GM12878 (cell line): ENCODE measurements at regions not wholly inside any gene's neighbourhood (a gene's known extent, or its start where the extent isn't known, plus 50 kb on each side); places are given as distances from the start of the nearest gene placed in this dataset.
"Not testable (repeated sequence)": the region's sequence is repeated elsewhere in the genome, so short reads cannot be mapped to it uniquely, and the experiment has no call there.

ENCODE experiments used
- ATAC-seq: fragments of 200-7000 bp; cut with Tn5 transposase; 3 replicates; pipeline ENCODE4 v1.9.1; 2020; ENCODE audit warnings: mild to moderate bottlenecking, moderate library complexity
- BruUV-seq: library from RNA; stranded (reverse); fragments of 400-500 nt; replicated peaks from 2 replicates; lab custom pipeline; 2021; lab: Mats Ljungman, UMichigan
- CTCF ChIA-PET: fragments of 300-600 bp; sonication (Branson Sonifier 250); formaldehyde crosslinking; extraction: SDS; loops from one replicate; lab custom pipeline; 2021; ENCODE audit warnings: inconsistent platforms; lab: Yijun Ruan, JAX
- POLR2A ChIA-PET: fragments of 350-600 bp; formaldehyde crosslinking; extraction: SDS; loops from one replicate; lab custom pipeline; 2021; ENCODE audit warnings: inconsistent platforms; lab: Charles Lee
- RAD21 ChIA-PET: fragments of 300-600 bp; sonication (Branson Sonifier 250); formaldehyde crosslinking; loops from one replicate; lab custom pipeline; 2023; ENCODE audit warnings: antibody characterized with exemption; ENCODE audit not compliant: unreplicated experiment; lab: Charles Lee
- SMC1A ChIA-PET: fragments of 300-600 bp; sonication (Branson Sonifier 250); formaldehyde crosslinking; loops from one replicate; lab custom pipeline; 2023; ENCODE audit not compliant: unreplicated experiment, uncharacterized antibody; lab: Charles Lee
- DNase-seq: peaks from one replicate; pipeline ENCODE4 v3.0.0-alpha.2; 2011; ENCODE audit warnings: low read depth, low spot score
- FAIRE-seq: peaks from 3 replicates; lab custom pipeline; 2011; peaks lifted over from hg19 to GRCh38; lab: Jason Lieb, UNC
- H2AFZ ChIP-seq: 2 replicates; pipeline ENCODE4 v1.6.0; 2011; ENCODE audit warnings: low read depth, low read length, control low read depth; ENCODE audit not compliant: control insufficient read depth
- H3K27ac ChIP-seq: 2 replicates; pipeline ENCODE4 v1.5.1; 2011; ENCODE audit warnings: control low read depth; ENCODE audit not compliant: control insufficient read depth, insufficient read depth
- H3K27me3 ChIP-seq, 2 experiments: replicated peaks in 1 of 2; 2 replicates each; pipeline versions ENCODE4 v1.6.0 to v1.6.1; 2011; ENCODE audit warnings: low read length in 1 of 2; ENCODE audit not compliant: control insufficient read depth in 2 of 2, insufficient read depth in 2 of 2
- H3K36me3 ChIP-seq, 2 experiments: 2 replicates each; pipeline ENCODE4 v1.5.1; 2011; ENCODE audit warnings: low read length in 1 of 2; ENCODE audit not compliant: control insufficient read depth in 2 of 2, insufficient read depth in 2 of 2
- H3K4me1 ChIP-seq: 2 replicates; pipeline ENCODE4 v1.6.1; 2011; ENCODE audit warnings: mild to moderate bottlenecking, low read length, moderate library complexity, mixed read lengths; ENCODE audit not compliant: control insufficient read depth, insufficient read depth
- H3K4me2 ChIP-seq: 2 replicates; pipeline ENCODE4 v1.6.0; 2011; ENCODE audit warnings: control low read depth; ENCODE audit not compliant: control insufficient read depth, insufficient read depth
- H3K4me3 ChIP-seq: fragments of 200-600 bp; sonication (generic); 2 replicates; pipeline ENCODE4 v1.5.1; 2016
- H3K79me2 ChIP-seq: 2 replicates; pipeline ENCODE4 v1.6.0; 2011; ENCODE audit warnings: low read length; ENCODE audit not compliant: control insufficient read depth, insufficient read depth
- H3K9ac ChIP-seq: 2 replicates; pipeline ENCODE4 v1.8.0; 2011; ENCODE audit warnings: low read length, control low read depth, mixed read lengths; ENCODE audit not compliant: control insufficient read depth, insufficient read depth
- H3K9me3 ChIP-seq: replicated peaks from 3 replicates; pipeline ENCODE4 v1.5.1; 2011; ENCODE audit warnings: mild to moderate bottlenecking, low read length; ENCODE audit not compliant: control insufficient read depth, insufficient read depth
- H4K20me1 ChIP-seq: 2 replicates; pipeline ENCODE4 v1.6.0; 2011; ENCODE audit not compliant: control insufficient read depth, insufficient read depth
- CBFB ChIP-seq: IDR thresholded peaks from 2 replicates; pipeline ENCODE4 v1.6.1; 2016; ENCODE audit warnings: antibody characterized with exemption, low read depth
- HCFC1 ChIP-seq: fragments of 150-350 bp; IDR thresholded peaks from 2 replicates; pipeline ENCODE4 v1.6.1; 2014; ENCODE audit warnings: low read length
- NFXL1 ChIP-seq: fragments of 450-650 bp; IDR thresholded peaks from 2 replicates; pipeline ENCODE4 v1.6.1; 2017; ENCODE audit warnings: antibody characterized with exemption, mild to moderate bottlenecking, borderline replicate concordance
- PBX3 ChIP-seq: IDR thresholded peaks from 2 replicates; pipeline ENCODE4 v1.6.1; 2011; ENCODE audit warnings: mild to moderate bottlenecking, low read depth, low read length, moderate library complexity; ENCODE audit not compliant: insufficient replicate concordance
- POLR2AphosphoS2 ChIP-seq: IDR thresholded peaks from 2 replicates; pipeline ENCODE4 v1.6.1; 2011; ENCODE audit warnings: low read depth, mild to moderate bottlenecking, low read length, improper control_type of control experiment, moderate library complexity
- POLR2AphosphoS5 ChIP-seq: IDR thresholded peaks from 2 replicates; pipeline ENCODE4 v1.6.1; 2011; ENCODE audit warnings: mild to moderate bottlenecking, low read length, inconsistent platforms
- ZBED1 ChIP-seq: IDR thresholded peaks from 2 replicates; pipeline ENCODE4 v1.6.1; 2016; ENCODE audit warnings: borderline replicate concordance
- ZNF274 ChIP-seq: IDR thresholded peaks from one replicate; pipeline ENCODE4 v1.8.0; 2011; ENCODE audit not compliant: insufficient read length, insufficient read depth
- ZZZ3 ChIP-seq: IDR thresholded peaks from 2 replicates; pipeline ENCODE4 v1.6.1; 2011; ENCODE audit warnings: low read depth; ENCODE audit not compliant: control insufficient read depth, insufficient read length
- WGBS: methylation state at CpG from one replicate; pipeline ENCODE4 v1.1.6; 2016; ENCODE audit warnings: low lambda C conversion rate; ENCODE audit not compliant: insufficient replicate concordance, insufficient coverage; ENCODE audit errors: missing lambda C conversion rate; 5-methylcytosine and 5-hydroxymethylcytosine counted together
- in situ Hi-C: fragments of 300-500 bp; cut with MboI; formaldehyde crosslinking; loops from 9 replicates; pipeline ENCODE4 v1.14.3; 2018; ENCODE audit warnings: mixed read lengths
- intact Hi-C: fragments of 100-400 bp; cut with micrococcal nuclease; formaldehyde crosslinking; loops from one replicate; pipeline ENCODE4 v1.14.2; 2022; ENCODE audit not compliant: unreplicated experiment

DNA sequence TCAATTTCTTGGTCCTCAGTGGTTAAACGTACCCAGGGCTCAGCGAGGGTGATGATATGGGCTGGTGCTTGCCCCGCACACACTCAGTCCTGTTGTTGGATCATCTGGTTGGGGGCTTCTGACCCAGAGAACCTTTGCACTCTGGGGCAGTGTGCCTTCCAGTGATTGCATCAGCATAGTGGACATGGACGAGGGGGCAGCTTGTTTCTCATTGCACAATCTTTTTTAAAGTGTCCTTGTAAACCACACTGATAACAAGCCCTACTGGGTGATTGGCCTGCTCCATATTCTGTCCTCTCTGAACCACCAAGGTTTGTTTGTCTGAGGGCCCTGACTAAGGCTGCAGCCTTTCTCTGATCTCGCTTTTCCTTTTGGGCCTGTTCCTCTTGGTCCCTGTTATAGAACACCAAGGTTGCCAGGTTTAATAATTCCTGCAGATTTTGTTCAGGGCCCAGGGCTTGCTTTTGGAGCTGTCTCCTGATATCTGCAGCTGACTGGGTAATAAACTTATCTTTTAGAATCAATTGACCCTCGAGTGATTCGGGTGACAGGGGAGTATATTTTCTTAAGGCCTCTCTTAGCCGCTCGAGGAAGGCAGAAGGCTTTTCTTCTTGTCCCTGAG is 101.6 kb downstream of the SH3GLB1 start:
- H3K27me3 ChIP-seq, H3K4me1 ChIP-seq, H4K20me1 ChIP-seq, in situ Hi-C loops, BruUV-seq, ATAC-seq, RAD21 ChIA-PET, FAIRE-seq, H3K4me2 ChIP-seq, H3K27ac ChIP-seq, H3K9ac ChIP-seq, POLR2A ChIA-PET, SMC1A ChIA-PET, H3K9me3 ChIP-seq, H3K36me3 ChIP-seq, DNase-seq, H3K4me3 ChIP-seq, H3K79me2 ChIP-seq, H2AFZ ChIP-seq, CTCF ChIA-PET, intact Hi-C loops: not testable (repeated sequence)
- 26% methylated on average over 9 of the region's 9 CpGs for WGBS

- POLR2A ChIA-PET: no interaction called here
- Histone ChIP-seq H3K4me1 (no peaks in the 10 kb centered on the region), H2AFZ (no peak overlapping the region), H3K4me2 (no peak overlapping the region)
- DNase-seq: no peak
- BruUV-seq: no TSS peak
- TF ChIP-seq HCFC1: no peak
- no peak for TF ChIP-seq CBFB
- no peak for TF ChIP-seq POLR2AphosphoS2
- no peak for TF ChIP-seq ZZZ3
- TF ChIP-seq ZNF274: no peak
- no peak for TF ChIP-seq PBX3
- TF ChIP-seq POLR2AphosphoS5: no peak
- no peak for TF ChIP-seq ZBED1
- no peak for TF ChIP-seq NFXL1
- TF ChIP-seq, all 136 proteins: peak for 0
- intact Hi-C loops (no loop called here), in situ Hi-C loops (no loop called here)
- RAD21 ChIA-PET: no interaction called here
- Histone ChIP-seq H3K9me3 (no peaks in the 10 kb centered on the region), H3K27ac (no peak overlapping the region), H4K20me1 (no peaks in the 10 kb centered on the region), H3K36me3 (no peaks in the 10 kb centered on the region), H3K27me3 (no peaks in the 10 kb centered on the region; a peak in 1 of 4 replicates), H3K79me2 (no peaks in the 10 kb centered on the region), H3K4me3 (no peak overlapping the region), H3K9ac (no peak overlapping the region)
- FAIRE-seq (no peak), ATAC-seq (no peak)
- SMC1A ChIA-PET: no interaction called here
- WGBS: 34% methylated on average over 8 of the region's 8 CpGs
- CTCF ChIA-PET: interaction anchor here (0.6 kb wide), 1 partner anchor 1689 kb away, joined by 3 read pairs; no protein-coding TSS in a partner anchor
Observed at GRCh38 chr1:86811142-86811924, 102.6 kb downstream of the SELENOF start.
